ENCODE measurements at regions not wholly inside any gene's neighbourhood (a gene's known extent, or its start where the extent isn't known, plus 50 kb on each side); places are given as distances from the start of the nearest gene placed in this dataset.

GRCh38 chr13:21901811-21902708 lies 231.2 kb downstream of the FGF9 start:
- no peaks in the 10 kb centered on the region for H3K4me1 ChIP-seq (ENCODE audit: control insufficient read depth, extremely low read depth, insufficient read depth, low read length)
- dilution Hi-C loops (cut with MboI; ENCODE audit: extremely low pct_ligation_motif_present, low sequenced_read_pairs) (no loop called here), intact Hi-C loops (cut with micrococcal nuclease) (no loop called here)
- no peak for TF ChIP-seq CTCF (IDR thresholded peaks at IDR 0.05; ENCODE audit: extremely low read depth in 1 of 2, insufficient read depth in 1 of 2, low read depth in 1 of 2, low read length in 2 of 2)
- TF ChIP-seq POLR2AphosphoS5 (IDR thresholded peaks at IDR 0.05; ENCODE audit: insufficient read depth, low read depth, low read length), result no peak
- no peak for TF ChIP-seq FOS (IDR thresholded peaks at IDR 0.05; ENCODE audit: borderline replicate concordance, insufficient read depth, low read length)
- TF ChIP-seq JUN (IDR thresholded peaks at IDR 0.05; ENCODE audit: borderline replicate concordance, insufficient read depth, insufficient read length, low read depth), result no peak
- no peak for TF ChIP-seq POLR2A (IDR thresholded peaks at IDR 0.05; ENCODE audit: low read depth, low read length)
- TF ChIP-seq MYC (IDR thresholded peaks at IDR 0.05; ENCODE audit: low read depth, low read length), result no peak
- TF ChIP-seq MAX (IDR thresholded peaks at IDR 0.05; ENCODE audit: insufficient read depth, insufficient read length), result no peak
- TF ChIP-seq GATA2 (IDR thresholded peaks at IDR 0.05; ENCODE audit: insufficient read depth, insufficient read length, low read depth, low read length), result no peak
- BruUV-seq (replicated peaks), result no TSS peak
- CTCF ChIA-PET, result no interaction called here
- FAIRE-seq (no peak), DNase-seq (ENCODE audit: low read depth, low spot score) (no peak)
- POLR2A ChIA-PET, result no interaction called here
- H3K9me3 ChIP-seq (replicated peaks; ENCODE audit: control insufficient read depth, insufficient read depth, low read length), result peaks cover 11% of the 10 kb centered on the region
- H4K20me1 ChIP-seq (replicated peaks; ENCODE audit: control insufficient read depth, extremely low read depth, insufficient read depth, low read length), result no peaks in the 10 kb centered on the region
- no peaks in the 10 kb centered on the region for H3K79me2 ChIP-seq (ENCODE audit: control insufficient read depth, insufficient read depth, low read length)
- H3K27ac ChIP-seq (ENCODE audit: insufficient read depth, low read depth, low read length), result no peak overlapping the region
- no peaks in the 10 kb centered on the region for H3K27me3 ChIP-seq (ENCODE audit: control insufficient read depth in 2 of 2, insufficient read depth in 2 of 2, low read length in 2 of 2)
- no peaks in the 10 kb centered on the region for H3K9me1 ChIP-seq (replicated peaks; ENCODE audit: control insufficient read depth, extremely low read depth, insufficient read depth, low read length)
- H3K4me3 ChIP-seq (replicated peaks in 1 of 3; ENCODE audit: insufficient read depth in 1 of 3, low read depth in 1 of 3, low read length in 3 of 3), result no peak overlapping the region
- H3K9ac ChIP-seq (replicated peaks; ENCODE audit: extremely low read depth, insufficient read depth, low read length), result no peak overlapping the region
- H3K36me3 ChIP-seq (ENCODE audit: control insufficient read depth in 2 of 2, extremely low read depth in 1 of 2, insufficient read depth in 2 of 2, low read length in 2 of 2), result no peaks in the 10 kb centered on the region
- no peak overlapping the region for H3K4me2 ChIP-seq (ENCODE audit: insufficient read depth, low read length)
- no peak overlapping the region for H2AFZ ChIP-seq (ENCODE audit: low read depth, low read length)

All from endothelial cell of umbilical vein (primary cell).